ENCODE measurements at regions not wholly inside any gene's neighbourhood (a gene's known extent, or its start where the extent isn't known, plus 50 kb on each side); places are given as distances from the start of the nearest gene placed in this dataset.
"Not testable (repeated sequence)": the region's sequence is repeated elsewhere in the genome, so short reads cannot be mapped to it uniquely, and the experiment has no call there.

DNA sequence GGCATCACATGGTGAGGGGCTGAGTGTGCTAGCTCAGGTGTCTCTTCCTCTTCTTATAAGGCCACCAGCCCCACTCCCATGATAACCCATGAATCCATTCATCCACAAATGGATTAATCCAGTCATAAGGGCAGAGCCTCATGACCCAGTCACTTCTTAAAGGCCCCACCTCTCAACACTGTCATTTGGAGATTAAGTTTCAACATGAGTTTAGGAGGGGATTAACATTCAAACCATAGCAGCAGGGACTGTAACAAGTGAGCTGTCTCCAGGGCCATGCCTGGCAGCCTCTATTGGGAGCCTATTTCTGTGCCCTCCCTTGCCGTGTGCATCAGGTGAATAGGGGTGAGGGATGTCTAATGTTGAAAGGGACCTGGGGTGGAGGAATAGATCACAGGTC is 77.5 kb downstream of the CHRD start:
- FAIRE-seq (no peak), ATAC-seq (no peak), DNase-seq (ENCODE audit: low read depth, low spot score) (no peak)
- Histone ChIP-seq H3K27me3 (replicated peaks in 1 of 2; ENCODE audit: control insufficient read depth in 2 of 2, insufficient read depth in 2 of 2, low read length in 1 of 2) (no peaks in the 10 kb centered on the region; a peak in 1 of 4 replicates), H3K4me3 (no peak overlapping the region), H3K36me3 (ENCODE audit: control insufficient read depth in 2 of 2, insufficient read depth in 2 of 2, low read length in 1 of 2) (no peaks in the 10 kb centered on the region), H3K4me1 (ENCODE audit: control insufficient read depth, insufficient read depth, low read length) (no peaks in the 10 kb centered on the region), H3K27ac (ENCODE audit: control insufficient read depth, insufficient read depth) (no peak overlapping the region), H3K4me2 (ENCODE audit: control insufficient read depth, insufficient read depth) (no peak overlapping the region), H3K79me2 (ENCODE audit: control insufficient read depth, insufficient read depth, low read length) (no peaks in the 10 kb centered on the region), H4K20me1 (ENCODE audit: control insufficient read depth, insufficient read depth) (no peaks in the 10 kb centered on the region), H3K9ac (ENCODE audit: control insufficient read depth, insufficient read depth, low read length) (no peak overlapping the region), H2AFZ (ENCODE audit: control insufficient read depth, low read depth, low read length) (no peak overlapping the region), H3K9me3 (replicated peaks; ENCODE audit: control insufficient read depth, insufficient read depth, low read length) (no peaks in the 10 kb centered on the region; the same call in 2 of the 3 replicates)
- ChIA-PET CTCF (no interaction called here), SMC1A (ENCODE audit: uncharacterized antibody, unreplicated experiment) (no interaction called here), POLR2A (no interaction called here), RAD21 (ENCODE audit: unreplicated experiment) (no interaction called here)
- in situ Hi-C loops (cut with MboI): no loop called here
- BruUV-seq (replicated peaks): no TSS peak
- WGBS (ENCODE audit: insufficient coverage, insufficient replicate concordance, low lambda C conversion rate, missing lambda C conversion rate): 56% methylated on average over 1 of the region's 1 CpG
- intact Hi-C loops (cut with micrococcal nuclease; ENCODE audit: unreplicated experiment): no loop called here
- TF ChIP-seq IKZF1 (conservative IDR thresholded peaks at IDR 0.05) (no peak), ESRRA (IDR thresholded peaks at IDR 0.05; ENCODE audit: low read length) (no peak), NFIC (IDR thresholded peaks at IDR 0.05; ENCODE audit: low read depth, low read length) (no peak)

DNA sequence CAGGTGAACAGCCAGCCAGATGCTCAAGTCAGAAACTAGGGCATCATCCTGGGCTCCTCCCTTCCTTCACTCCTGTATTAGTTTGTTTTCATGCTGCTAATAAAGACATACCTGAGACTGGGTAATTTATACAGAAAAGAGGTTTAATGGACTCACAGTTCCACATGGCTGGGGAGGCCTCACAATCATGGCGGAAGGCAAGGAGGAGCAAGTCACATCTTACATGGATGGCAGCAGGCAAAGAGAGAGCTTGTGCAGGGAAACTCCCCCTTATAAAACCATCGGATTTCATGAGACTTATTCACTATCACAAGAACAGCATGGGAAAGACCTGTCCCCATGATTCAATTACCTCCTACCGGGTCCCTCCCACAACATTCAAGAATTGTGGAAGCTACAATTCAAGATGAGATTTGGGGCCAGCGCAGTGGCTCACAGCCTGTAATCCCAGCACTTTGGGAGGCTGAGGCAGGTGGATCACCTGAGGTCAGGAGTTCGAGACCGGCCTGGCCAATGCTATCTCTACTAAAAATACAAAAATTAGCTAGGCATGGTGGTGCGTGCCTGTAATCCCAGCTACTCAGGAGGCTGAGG is 78.0 kb downstream of the CHRD start:
- SMC1A ChIA-PET (ENCODE audit: uncharacterized antibody, unreplicated experiment); RAD21 ChIA-PET (ENCODE audit: unreplicated experiment); H3K27me3 ChIP-seq (replicated peaks in 1 of 2; ENCODE audit: control insufficient read depth in 2 of 2, insufficient read depth in 2 of 2, low read length in 1 of 2); ATAC-seq; DNase-seq (ENCODE audit: low read depth, low spot score); H3K4me1 ChIP-seq (ENCODE audit: control insufficient read depth, insufficient read depth, low read length); H3K79me2 ChIP-seq (ENCODE audit: control insufficient read depth, insufficient read depth, low read length); H3K9me3 ChIP-seq (replicated peaks; ENCODE audit: control insufficient read depth, insufficient read depth, low read length); H3K36me3 ChIP-seq (ENCODE audit: control insufficient read depth in 2 of 2, insufficient read depth in 2 of 2, low read length in 1 of 2); H3K4me2 ChIP-seq (ENCODE audit: control insufficient read depth, insufficient read depth); H3K27ac ChIP-seq (ENCODE audit: control insufficient read depth, insufficient read depth); H4K20me1 ChIP-seq (ENCODE audit: control insufficient read depth, insufficient read depth); H3K4me3 ChIP-seq; CTCF ChIA-PET; H3K9ac ChIP-seq (ENCODE audit: control insufficient read depth, insufficient read depth, low read length); H2AFZ ChIP-seq (ENCODE audit: control insufficient read depth, low read depth, low read length); FAIRE-seq; BruUV-seq (replicated peaks); in situ Hi-C loops (cut with MboI); POLR2A ChIA-PET; intact Hi-C loops (cut with micrococcal nuclease; ENCODE audit: unreplicated experiment): not testable (repeated sequence)
- WGBS (ENCODE audit: insufficient coverage, insufficient replicate concordance, low lambda C conversion rate, missing lambda C conversion rate): 48% methylated on average over 7 of the region's 7 CpGs
